Superior temporal gyrus (tissue), 1 donor: ENCODE measurements at regions not wholly inside any gene's neighbourhood (a gene's known extent, or its start where the extent isn't known, plus 50 kb on each side); places are given as distances from the start of the nearest gene placed in this dataset.

Experiments used
- DNase-seq: peaks from one replicate; pipeline ENCODE4 v3.0.0-alpha.2; 2016; ENCODE audit errors: extremely low spot score

DNA sequence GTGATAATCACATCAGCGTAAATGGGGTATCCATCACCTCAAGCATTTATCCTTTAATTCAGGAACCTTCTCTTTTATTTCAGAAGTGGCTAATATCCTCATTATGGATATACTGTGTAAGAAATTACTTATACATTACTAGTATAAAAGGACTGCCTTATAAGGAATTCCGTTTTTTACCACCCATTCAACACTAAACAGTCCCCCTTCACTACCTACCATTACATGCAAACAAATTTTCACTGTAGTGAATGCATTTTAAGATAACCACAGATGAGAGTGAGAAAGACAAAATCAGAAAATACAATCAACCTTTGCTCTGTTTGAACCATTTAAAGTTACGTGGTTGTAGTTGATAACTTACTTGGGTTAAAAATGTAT, 551.2 kb downstream of the RNF144A start:
- no peak for DNase-seq

DNA sequence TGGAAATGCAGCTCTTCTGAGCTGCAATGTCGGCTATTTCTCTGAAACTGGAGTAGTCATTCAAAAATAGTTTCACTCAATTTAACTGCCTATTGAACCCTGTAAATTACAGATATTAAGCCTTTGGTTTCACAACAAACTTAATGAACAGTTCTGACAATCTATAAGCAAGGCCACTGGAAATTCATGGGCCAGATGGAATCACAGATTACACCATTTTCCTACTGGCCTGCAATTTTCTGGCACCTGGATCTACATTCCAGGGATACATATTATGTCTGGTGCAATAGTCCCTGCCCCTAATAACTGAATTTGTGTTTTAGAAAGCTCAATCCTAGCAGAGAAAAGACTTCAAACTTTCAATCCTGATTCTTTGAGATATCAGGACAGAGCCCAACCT, 551.7 kb downstream of the RNF144A start:
- no peak for DNase-seq

DNA sequence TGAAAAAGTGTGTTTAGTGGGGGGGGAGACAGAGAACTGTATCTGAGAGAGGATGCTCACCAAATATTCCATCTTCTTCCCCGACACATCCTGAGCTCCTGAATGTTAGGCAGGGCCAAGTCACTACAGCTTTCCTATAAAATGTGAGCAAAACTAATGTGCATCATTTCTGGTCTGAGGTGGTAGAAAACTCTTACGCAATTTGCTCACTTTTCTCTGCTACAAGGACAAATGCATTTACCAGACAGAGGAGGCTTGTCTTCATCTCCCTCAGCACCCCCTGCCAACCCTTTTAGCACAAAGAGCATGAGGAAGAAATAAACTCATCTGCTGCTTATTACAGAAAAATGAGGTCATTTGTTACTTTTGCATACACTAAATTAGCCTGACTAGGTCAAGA, 554.0 kb downstream of the RNF144A start:
- DNase-seq, result no peak

DNA sequence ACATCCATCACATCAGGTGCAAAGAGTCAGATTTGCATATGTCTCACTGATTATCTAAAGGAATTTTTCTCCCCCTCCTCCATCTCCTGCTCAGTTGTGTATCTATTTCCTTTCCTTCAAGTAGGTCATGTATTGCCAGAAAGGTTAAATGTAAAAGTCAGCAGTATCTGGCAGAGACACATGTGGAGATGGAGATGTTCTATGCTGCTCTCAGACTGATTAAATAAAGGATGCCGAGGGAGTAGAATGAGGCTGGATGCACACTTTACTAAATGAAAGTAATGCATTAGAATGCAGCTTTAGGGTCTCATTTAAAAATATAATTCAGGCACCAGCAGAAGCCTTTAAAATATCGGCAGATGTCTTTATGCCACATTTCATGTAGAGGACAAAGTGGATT, 555.3 kb downstream of the RNF144A start:
- no peak for DNase-seq

DNA sequence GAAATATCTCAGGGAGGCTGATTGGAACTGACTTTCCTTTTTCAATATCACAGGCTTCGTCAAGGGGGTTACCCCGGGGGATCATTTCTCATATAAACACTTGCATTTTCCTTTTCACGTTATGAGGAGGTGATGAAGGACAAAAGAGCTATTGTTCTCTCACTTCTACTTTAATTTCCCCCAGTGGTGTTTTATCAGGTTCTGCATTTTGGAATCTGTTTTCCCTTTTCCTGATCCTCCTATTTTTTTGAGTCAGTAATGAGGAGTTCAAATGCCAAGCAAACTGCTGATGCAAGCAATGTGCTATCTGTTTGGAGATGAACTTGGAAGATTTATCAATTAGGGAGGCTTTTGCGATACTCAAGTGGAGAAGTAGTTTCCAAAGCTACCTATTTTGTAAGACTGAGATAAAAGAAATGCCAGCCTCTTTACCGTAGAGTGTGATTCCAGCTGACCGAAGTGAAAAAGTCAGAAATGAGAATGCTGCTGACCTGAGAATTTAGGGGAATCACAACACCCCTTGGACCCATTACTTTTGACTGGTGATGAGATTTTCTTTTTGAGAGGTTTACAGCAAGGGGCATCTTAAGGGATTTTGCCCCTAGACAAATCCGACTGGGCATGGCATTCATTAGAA, 556.0 kb downstream of the RNF144A start:
- no peak for DNase-seq

DNA sequence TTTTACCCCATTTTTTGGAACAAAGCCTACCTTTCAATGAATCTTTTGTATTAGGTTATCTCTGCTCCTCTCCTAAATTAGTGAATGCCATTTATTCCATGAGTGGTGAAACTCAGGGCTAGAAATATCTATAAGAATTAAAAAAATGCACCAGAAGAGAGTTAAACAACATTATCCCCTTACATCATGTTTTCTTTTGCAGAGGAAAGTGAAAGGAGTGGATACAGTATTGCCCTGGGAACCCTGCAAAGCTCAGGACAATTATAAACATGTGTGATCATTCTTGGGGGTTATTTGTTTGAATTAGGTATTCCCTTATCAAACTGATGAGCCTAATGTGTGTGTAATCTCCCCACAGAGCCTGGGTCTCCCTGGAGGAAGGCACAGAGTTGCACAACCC, 559.2 kb downstream of the RNF144A start:
- no peak for DNase-seq

DNA sequence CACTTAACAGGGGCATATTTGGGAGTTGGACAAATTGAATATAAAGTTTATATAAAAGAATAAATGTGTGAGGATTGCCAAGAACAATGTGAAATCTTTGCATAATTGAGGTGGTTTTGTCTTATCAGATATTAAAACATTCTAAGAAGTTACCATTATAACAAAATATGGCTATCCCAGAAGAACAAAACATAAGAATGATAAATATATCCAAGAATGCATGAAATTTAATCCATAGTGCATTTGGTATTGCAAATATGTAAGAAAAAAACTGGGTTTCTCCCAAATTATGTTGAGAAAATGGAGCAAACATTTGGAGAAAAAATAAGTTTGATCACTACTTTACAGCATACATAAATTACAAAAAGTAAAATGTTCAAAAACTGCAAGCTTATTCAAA, 562.4 kb downstream of the RNF144A start:
- DNase-seq, result no peak

DNA sequence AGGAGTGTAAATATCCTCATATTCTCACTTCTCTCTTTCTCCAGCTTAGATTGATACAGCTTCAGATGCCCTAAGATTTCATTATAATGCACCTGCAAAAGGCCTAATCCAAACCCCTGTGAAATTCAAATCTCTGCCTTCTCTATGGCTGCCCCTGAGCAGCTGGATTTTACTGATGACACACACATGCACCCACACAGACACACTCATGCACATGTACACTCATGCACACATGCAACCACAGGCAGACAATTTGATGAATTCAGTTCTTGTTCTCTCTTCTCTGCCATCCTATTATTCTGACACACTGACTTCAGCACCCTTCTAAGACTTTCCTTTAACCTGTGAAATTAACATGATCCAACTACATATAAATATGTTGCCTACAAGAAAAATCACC, 563.2 kb downstream of the RNF144A start:
- no peak for DNase-seq

DNA sequence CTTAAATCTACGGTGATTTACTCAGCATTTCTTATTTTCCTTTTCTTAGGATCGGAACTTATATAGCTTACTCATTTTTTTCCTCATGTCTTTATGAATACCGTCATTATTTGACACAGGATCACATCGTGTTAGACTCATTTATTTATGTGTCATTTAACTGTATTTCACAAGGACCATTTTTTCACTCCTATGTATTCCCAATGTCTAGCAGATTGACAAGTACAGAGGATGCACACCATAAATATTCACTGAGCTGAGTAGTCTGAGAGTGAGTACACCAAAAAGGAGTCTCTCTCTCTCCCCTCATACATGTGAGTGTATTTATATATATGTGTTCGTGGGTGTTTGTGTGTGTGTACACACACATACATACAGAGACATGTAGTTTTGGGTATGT, 573.5 kb downstream of the RNF144A start:
- no peak for DNase-seq

DNA sequence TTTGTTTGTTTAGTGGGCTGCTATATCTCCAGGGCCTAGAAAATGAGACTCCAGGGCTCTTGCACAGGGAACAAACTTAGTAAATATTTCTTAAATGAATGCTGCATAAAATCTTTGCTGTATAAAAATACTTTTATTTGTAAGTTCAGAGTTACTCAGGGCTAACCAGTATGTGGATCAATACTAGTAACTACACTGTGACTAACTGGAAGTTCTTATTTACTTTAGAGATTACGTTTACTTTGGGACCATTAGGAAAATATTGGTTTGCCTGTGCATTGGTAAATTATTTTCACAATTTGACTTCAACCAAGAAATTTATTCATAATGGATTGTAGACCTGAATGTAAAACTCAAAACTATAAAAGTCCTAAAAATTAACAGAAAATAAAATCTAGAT, 575.5 kb downstream of the RNF144A start:
- no peak for DNase-seq

DNA sequence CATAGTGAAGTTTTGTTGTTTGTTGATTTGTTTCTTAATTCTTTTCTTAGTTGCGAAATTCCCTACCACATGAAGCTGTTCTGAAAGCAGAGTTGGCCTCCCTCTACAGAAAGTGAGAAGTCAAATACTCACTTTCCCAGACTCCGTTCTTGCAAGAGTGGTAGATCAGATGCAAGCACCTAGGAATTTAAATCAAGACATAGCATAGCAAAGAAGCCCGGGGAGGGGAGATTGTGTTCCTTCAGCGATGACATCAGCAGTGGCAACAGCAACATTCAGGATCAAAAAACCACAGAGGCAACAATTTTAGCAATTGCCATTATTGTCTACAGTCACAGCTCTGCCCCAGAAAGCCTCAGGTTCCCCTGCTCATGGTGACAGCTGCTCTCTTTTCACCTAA, 580.0 kb downstream of the RNF144A start:
- DNase-seq, result no peak

DNA sequence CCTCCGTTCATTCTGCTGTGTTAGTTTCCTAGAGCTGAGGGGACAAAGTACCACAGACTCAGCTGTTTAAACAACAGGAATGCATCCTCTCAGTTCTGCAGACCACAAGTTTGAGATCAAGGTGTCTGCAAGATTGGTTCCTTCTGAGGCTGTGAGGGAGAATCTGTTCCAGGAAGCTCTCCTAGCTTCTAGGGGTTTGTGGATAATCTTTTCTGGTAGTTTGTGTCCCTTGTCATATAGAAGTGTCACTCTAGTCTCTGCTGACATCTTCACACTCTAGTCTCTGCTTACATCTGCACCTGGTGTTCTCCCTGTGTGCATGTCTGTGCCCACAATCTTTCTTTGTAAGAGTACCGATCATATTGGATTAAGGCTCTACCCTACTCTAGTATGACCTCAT, 581.8 kb downstream of the RNF144A start:
- no peak for DNase-seq

DNA sequence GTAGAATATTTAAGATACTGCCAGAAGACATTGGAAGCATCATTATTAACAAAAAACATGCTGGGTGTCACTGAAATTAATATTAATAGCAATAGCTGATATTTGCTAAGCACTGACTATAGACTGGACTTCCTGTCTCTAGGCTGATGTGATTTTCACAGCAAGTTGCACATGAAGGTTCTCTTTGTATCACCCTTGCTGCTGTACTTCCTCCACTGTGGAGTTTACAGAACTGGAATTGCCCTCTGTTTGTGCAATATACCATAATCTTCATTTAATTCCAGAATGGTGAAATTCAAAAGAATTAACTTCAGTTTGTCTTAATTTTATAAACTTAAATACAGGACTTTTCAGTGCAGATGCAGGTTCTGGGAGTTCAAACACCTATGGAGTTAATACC, 585.1 kb downstream of the RNF144A start:
- no peak for DNase-seq

DNA sequence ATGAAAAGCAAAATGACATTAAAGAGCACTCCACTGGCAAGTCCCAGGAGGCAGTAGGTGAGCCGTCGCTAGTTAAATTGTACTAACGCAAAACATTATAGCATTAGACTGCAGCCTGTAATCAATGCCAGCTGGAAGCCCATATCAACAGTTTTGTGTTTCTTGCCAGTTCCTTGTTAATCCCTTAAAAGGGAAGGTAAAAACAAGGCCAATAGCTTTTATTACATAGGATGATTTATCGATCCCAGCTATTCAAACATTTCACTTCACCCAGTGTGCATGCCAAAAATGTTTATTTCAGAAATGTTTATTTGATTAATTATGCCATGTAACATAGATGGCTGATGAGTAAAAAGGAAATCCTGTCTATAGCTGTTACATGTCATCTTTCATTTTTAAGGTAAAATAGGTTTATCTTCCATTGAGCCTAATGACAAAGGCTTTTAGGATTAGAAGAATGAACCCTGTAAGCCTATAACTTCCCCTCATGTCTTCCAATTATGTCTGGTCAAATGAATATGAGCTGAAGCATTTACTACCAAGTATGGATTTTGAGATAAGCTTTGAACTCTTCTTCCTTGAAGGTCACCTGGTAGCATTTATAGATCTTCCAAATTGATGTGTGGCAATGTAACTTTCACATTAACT, 591.2 kb downstream of the RNF144A start:
- DNase-seq, result no peak

DNA sequence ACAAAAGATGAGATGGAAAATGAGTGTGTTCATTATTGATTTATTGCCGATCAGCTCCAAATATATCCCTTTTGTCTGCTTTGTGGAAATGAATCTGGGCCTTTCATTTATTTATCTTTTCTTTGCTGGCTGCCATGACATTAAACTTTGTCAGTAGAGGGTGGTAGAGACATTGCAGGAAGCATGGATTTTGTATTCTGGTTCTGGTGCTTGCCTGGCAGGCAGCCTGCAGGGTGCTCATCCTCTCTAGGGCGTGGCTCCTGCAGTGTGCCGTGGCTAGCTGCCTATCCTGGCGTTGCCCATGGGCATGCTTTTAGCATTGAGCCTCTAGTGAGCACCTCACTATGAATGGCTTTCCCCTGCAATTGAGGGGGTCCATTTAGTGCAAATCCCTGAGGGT, 593.1 kb downstream of the RNF144A start:
- DNase-seq, result no peak

DNA sequence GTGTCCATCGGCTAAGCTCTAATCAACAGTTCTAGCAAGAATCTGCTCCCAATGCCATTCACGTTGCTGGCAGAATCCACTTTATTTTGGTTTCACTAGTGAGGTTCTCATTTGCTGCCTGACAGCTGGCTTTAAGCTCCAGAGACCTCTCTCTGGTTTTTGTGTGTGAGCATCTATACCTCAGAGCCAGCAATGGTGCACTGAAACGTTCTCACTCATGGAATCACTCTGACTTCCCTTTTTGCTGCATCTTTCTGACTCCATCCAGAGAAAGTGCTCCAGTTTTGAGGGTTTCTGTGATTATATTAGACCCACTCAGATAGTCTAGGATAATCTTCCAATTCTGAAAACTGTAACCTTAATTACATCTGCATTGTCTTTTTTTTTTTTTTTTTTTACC, 596.6 kb downstream of the RNF144A start:
- DNase-seq, result no peak

DNA sequence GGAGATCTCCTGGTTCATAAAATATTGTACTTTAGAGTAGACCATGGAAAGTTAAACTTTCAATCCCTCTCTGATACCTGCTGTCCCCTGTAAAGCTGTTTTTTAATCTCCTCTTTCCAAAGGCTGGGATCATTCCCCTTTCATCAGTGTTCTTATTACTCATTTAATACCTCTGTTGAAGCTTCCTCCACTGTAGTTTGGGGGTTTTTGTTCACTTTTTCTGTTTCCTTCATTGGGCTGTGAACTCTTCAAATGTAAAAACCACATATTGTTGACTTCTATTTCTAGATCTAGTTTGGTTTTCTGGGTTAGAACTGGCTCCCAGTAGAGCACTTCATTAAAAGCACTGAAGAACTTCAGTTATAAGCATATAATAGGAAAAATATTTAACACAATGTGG, 598.1 kb downstream of the RNF144A start:
- DNase-seq, result no peak

DNA sequence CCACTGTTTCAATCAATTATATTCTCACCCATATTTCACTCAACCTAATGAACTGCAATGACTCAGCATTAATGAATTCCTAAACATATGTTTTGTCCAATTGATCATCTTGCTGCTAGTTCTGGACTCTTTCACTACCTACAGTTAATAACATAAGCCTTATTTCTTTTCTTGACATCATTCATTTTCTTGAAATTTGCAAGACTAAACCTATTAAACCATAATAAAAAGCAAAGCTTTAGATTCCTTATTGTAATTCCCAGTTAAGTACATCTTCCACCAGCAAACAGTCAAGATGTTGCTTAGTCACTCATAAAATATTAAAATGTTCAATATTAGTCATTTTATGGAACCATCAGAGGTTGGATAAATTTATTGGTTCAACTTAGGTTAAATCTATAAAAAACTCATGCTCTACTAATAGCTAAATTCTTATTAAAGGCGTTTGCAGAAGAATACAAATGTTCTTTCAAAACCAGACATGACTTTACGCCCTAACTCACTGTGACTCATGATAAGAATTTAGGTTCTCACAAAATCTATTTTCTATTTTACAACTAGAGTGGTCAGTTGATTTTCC, 599.4 kb downstream of the RNF144A start:
- no peak for DNase-seq

DNA sequence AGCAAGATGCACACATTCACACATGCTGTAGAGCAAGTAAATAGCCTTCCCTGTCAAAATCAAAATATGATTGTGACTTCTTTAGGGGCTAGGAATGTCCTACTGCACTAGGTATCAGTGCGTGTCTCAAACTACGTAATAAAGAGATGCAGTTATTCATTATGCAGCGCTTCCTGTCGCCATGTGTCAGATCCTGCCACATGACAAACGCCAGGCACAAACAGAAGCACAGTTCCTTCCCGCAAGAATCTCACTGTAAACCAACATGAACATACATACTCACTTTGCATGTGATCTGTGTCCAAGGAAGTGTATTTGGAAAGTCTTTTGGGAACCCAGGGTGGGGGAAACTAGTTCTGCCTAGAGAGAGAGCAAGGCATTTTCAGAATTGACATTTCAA, 599.9 kb downstream of the RNF144A start:
- DNase-seq, result no peak

DNA sequence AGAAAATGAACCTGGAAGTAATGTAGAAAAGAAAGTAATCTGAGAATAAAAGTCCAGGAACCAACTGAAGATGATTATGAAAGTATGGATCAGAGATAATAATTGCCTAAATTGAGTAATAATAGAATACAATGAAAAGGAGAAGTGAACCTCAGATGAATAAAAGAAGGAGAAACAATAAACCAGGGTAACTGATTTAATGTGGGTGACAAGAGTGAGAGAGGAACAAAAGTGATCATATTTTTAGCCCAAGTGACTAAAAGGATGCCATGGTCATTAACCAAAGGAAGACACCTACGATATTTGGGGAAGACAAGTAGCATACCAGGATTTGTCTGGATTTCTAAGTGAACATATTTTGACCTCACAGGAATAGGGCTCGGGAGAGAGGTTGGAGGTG, 600.6 kb downstream of the RNF144A start:
- DNase-seq, result no peak

DNA sequence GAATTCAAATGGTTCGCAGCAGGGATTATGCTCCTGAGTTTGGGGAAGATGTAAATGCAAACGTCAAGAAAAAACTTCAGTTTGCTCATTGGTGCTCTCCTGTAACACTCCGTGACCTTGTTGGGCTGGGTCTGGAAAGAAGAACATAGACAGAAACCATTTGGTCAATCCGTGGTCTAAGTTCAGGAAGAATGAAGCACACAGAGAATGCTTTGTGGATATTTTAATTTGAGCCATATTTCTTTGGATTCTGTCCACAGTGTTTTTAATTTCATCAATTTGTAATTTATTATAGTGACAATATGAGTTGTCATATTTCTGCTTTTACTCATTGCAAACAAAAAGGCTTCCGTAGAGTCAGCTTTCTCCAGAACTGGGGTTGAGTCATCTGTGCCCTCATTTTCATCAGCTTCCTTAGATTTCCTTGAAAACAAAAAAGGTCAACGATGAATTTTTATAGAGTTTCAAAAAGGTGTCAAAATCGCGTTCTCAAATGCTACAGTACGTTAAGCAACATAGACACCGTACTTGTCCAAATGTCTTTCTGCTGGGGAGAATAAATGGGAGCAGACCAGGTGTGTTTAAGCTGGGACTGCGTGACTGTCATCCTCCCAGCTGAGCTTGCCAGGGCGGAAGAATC, 606.4 kb downstream of the RNF144A start:
- DNase-seq, result no peak

DNA sequence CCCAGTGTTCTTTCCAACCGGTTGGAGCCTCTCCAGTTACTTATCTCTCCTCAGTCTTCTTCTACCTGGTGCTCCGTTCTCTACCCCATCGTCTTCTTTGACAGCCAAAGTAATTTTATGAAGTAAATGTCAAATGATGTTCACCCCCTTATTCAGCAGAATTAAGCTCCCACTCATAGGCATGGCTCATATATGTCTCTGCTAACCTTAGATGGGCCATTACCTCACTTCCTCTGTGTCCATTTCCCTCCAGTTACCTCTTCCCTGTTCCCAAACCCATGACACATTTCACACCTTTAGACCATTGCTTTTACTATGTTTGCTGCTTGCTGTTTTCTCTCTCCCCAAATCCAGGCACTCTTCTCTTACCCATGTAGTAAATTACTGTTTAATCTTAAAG, 607.0 kb downstream of the RNF144A start:
- no peak for DNase-seq

DNA sequence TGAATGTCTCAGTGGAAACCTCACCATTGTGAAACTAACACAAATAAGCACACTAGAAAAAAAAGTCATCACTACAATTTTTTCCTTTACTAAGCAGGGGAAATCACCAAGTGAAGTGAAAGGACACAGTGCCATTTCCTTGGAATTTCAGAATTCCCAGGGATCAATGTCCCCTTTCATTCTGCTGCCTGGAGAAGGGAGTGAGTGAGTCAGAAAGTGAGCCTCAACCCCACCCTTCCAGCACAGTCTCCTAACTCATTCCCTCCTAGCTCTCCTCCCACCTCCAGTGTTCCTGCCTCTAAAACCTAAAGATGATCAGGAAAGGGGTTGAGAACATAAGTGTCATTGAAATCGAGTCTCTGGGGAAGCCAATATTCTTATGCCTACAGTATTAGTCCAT, 608.5 kb downstream of the RNF144A start:
- no peak for DNase-seq
